NT2/D1 (cell line): ENCODE measurements at regions not wholly inside any gene's neighbourhood (a gene's known extent, or its start where the extent isn't known, plus 50 kb on each side); places are given as distances from the start of the nearest gene placed in this dataset.

Experiments used
- SUZ12 ChIP-seq: IDR thresholded peaks from 2 replicates; pipeline ENCODE4 v1.6.1; 2011; ENCODE audit not compliant: insufficient read length, insufficient read depth; ENCODE audit errors: extremely low read depth
- YY1 ChIP-seq: IDR thresholded peaks from 2 replicates; pipeline ENCODE4 v1.6.1; 2011; ENCODE audit not compliant: insufficient read length, insufficient read depth

GRCh38 chr3:7947930-7948329 is 553.7 kb upstream of the LMCD1 start:
- TF ChIP-seq YY1 (no peak), SUZ12 (no peak)
